Neural progenitor cell (in vitro differentiated cells): ENCODE measurements at regions not wholly inside any gene's neighbourhood (a gene's known extent, or its start where the extent isn't known, plus 50 kb on each side); places are given as distances from the start of the nearest gene placed in this dataset.

ENCODE experiments used
- DNase-seq: peaks from one replicate; pipeline ENCODE4 v3.0.0-alpha.2; 2016; ENCODE audit warnings: low spot score
- H2AFZ ChIP-seq: fragments of 200-600 bp; sonication (generic); replicated peaks from 2 replicates; pipeline ENCODE4 v1.6.1; 2016; ENCODE audit warnings: antibody characterized with exemption
- H3F3A ChIP-seq: fragments of 200-600 bp; sonication (generic); 2 replicates; pipeline ENCODE4 v1.6.1; 2016; ENCODE audit warnings: antibody characterized with exemption, low read depth
- H3K27ac ChIP-seq: fragments of 200-600 bp; sonication (generic); 2 replicates; pipeline ENCODE4 v1.5.1; 2016; ENCODE audit warnings: mild to moderate bottlenecking
- H3K27me3 ChIP-seq: fragments of 200-600 bp; sonication (generic); 2 replicates; pipeline ENCODE4 v1.6.1; 2016; ENCODE audit warnings: mild to moderate bottlenecking, moderate library complexity
- H3K36me3 ChIP-seq: fragments of 200-600 bp; sonication (generic); 2 replicates; pipeline ENCODE4 v1.5.1; 2016
- H3K4me1 ChIP-seq: fragments of 200-600 bp; sonication (generic); 2 replicates; pipeline ENCODE4 v1.6.1; 2016; ENCODE audit warnings: mixed run types
- H3K4me2 ChIP-seq: fragments of 200-600 bp; sonication (generic); 2 replicates; pipeline ENCODE4 v1.6.1; 2016
- H3K4me3 ChIP-seq: fragments of 200-600 bp; sonication (generic); 2 replicates; pipeline ENCODE4 v1.5.1; 2016
- H3K79me2 ChIP-seq: fragments of 200-600 bp; sonication (generic); 2 replicates; pipeline ENCODE4 v1.6.1; 2016; ENCODE audit warnings: low read depth
- H3K9ac ChIP-seq: fragments of 200-600 bp; sonication (generic); 2 replicates; pipeline ENCODE4 v1.6.1; 2016
- H3K9me3 ChIP-seq: fragments of 200-600 bp; sonication (generic); 2 replicates; pipeline ENCODE4 v1.5.1; 2016; ENCODE audit warnings: low read depth
- H4K20me1 ChIP-seq: fragments of 200-600 bp; sonication (generic); 2 replicates; pipeline ENCODE4 v1.6.1; 2016; ENCODE audit warnings: low read depth
- H3K27ac Mint-ChIP-seq: 3 replicates; pipeline ENCODE4 v1.8.0; 2021; ENCODE audit warnings: mixed read lengths
- H3K27me3 Mint-ChIP-seq: 2 replicates; pipeline ENCODE4 v1.8.0; 2022; ENCODE audit warnings: low read depth, mild to moderate bottlenecking, inconsistent platforms, moderate library complexity, mixed read lengths; ENCODE audit not compliant: insufficient read depth
- H3K36me3 Mint-ChIP-seq: 3 replicates; pipeline ENCODE4 v1.8.0; 2021; ENCODE audit warnings: mixed read lengths
- H3K4me1 Mint-ChIP-seq: 3 replicates; pipeline ENCODE4 v1.8.0; 2021; ENCODE audit warnings: mixed read lengths
- H3K4me3 Mint-ChIP-seq: 3 replicates; pipeline ENCODE4 v1.8.0; 2021; ENCODE audit warnings: mild to moderate bottlenecking, moderate library complexity, mixed read lengths
- H3K9me3 Mint-ChIP-seq: 3 replicates; pipeline ENCODE4 v1.8.0; 2020; ENCODE audit warnings: mixed read lengths
- EZH2 ChIP-seq: fragments of 200-600 bp; sonication (generic); IDR thresholded peaks from 2 replicates; pipeline ENCODE4 v1.6.1; 2017; ENCODE audit warnings: antibody characterized with exemption, mild to moderate bottlenecking, moderate library complexity
- EZH2phosphoT487 ChIP-seq: fragments of 200-600 bp; sonication (generic); IDR thresholded peaks from 2 replicates; pipeline ENCODE4 v1.6.1; 2017; ENCODE audit warnings: antibody characterized with exemption
- TF ChIP-seq, protein P1 (sequence below): fragments of 200-600 bp; sonication (generic); IDR thresholded peaks from 2 replicates; pipeline ENCODE4 v1.5.1; 2017; ENCODE audit warnings: antibody characterized with exemption, mild to moderate bottlenecking

DNA sequence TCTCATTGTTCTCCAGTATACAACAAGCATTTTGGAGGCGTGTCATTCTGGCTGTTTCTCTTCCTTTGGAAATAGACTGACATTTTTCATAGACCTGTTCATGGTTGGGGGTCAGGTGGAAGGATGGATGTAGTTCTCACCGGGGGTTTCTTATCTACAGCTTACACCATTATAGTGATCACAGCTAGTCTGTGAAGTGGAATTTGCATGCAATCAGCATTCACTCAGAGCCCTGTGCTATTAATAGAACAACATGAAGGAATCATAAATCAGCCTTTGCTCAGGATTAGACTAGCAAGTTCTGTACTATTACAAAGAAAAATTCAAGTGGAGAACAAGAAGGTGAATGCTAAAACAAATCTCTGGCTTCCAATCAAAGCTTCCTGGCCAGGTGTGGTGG is 132.6 kb upstream of the PUDP start:
- H4K20me1 ChIP-seq = no peaks in the 10 kb centered on the region
- Mint-ChIP-seq H3K4me3 (no peak overlapping the region), H3K36me3 (no peaks in the 10 kb centered on the region), H3K9me3 (no peaks in the 10 kb centered on the region), H3K4me1 (no peaks in the 10 kb centered on the region), H3K27ac (no peak overlapping the region), H3K27me3 (no peaks in the 10 kb centered on the region)
- no peaks in the 10 kb centered on the region for H3K27me3 ChIP-seq
- no peak for DNase-seq
- no peak overlapping the region for H3K27ac ChIP-seq
- no peak overlapping the region for H3K9ac ChIP-seq
- H3K9me3 ChIP-seq = no peaks in the 10 kb centered on the region
- no peaks in the 10 kb centered on the region for H3K79me2 ChIP-seq
- no peak overlapping the region for H2AFZ ChIP-seq
- no peak overlapping the region for H3K4me3 ChIP-seq
- no peak overlapping the region for H3K4me2 ChIP-seq
- no peaks in the 10 kb centered on the region for H3K4me1 ChIP-seq
- no peaks in the 10 kb centered on the region for H3F3A ChIP-seq
- H3K36me3 ChIP-seq = no peaks in the 10 kb centered on the region
- TF ChIP-seq EZH2 = no peak
- TF ChIP-seq EZH2phosphoT487 = no peak

DNA sequence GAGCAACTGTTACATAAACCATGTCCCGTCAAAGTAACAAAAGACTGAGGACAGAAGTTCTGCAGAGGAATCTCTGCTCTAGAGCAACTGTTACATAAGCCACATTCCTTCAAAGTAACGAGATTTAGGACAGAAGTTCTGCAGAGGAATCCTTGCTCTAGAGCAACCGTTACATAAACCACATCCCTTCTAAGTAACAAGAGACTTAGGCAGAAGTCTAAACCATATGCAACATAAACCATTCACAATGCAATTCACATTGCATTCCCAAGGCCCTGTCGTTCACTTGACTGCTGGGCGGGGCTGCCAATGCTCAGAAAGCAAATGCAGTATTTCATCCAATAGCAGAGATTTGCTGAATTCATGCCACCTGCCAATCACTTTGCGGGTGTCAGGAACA is 124.4 kb upstream of the PUDP start:
- no peak for DNase-seq
- no peak overlapping the region for H3K4me3 ChIP-seq
- no peak overlapping the region for H3K27ac ChIP-seq
- no peak overlapping the region for H3K4me2 ChIP-seq
- H3K4me3 Mint-ChIP-seq = no peak overlapping the region
- no peaks in the 10 kb centered on the region for H3F3A ChIP-seq
- H3K9me3 ChIP-seq = no peaks in the 10 kb centered on the region
- no peaks in the 10 kb centered on the region for H3K4me1 Mint-ChIP-seq
- no peak overlapping the region for H3K27ac Mint-ChIP-seq
- no peaks in the 10 kb centered on the region for H4K20me1 ChIP-seq
- H3K36me3 Mint-ChIP-seq = no peaks in the 10 kb centered on the region
- H3K79me2 ChIP-seq = no peaks in the 10 kb centered on the region
- H3K4me1 ChIP-seq = no peaks in the 10 kb centered on the region
- H3K9ac ChIP-seq = no peak overlapping the region
- no peaks in the 10 kb centered on the region for H3K27me3 ChIP-seq
- TF ChIP-seq EZH2 = no peak
- TF ChIP-seq, protein P1, sequence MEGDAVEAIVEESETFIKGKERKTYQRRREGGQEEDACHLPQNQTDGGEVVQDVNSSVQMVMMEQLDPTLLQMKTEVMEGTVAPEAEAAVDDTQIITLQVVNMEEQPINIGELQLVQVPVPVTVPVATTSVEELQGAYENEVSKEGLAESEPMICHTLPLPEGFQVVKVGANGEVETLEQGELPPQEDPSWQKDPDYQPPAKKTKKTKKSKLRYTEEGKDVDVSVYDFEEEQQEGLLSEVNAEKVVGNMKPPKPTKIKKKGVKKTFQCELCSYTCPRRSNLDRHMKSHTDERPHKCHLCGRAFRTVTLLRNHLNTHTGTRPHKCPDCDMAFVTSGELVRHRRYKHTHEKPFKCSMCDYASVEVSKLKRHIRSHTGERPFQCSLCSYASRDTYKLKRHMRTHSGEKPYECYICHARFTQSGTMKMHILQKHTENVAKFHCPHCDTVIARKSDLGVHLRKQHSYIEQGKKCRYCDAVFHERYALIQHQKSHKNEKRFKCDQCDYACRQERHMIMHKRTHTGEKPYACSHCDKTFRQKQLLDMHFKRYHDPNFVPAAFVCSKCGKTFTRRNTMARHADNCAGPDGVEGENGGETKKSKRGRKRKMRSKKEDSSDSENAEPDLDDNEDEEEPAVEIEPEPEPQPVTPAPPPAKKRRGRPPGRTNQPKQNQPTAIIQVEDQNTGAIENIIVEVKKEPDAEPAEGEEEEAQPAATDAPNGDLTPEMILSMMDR = no peak
- no peak for TF ChIP-seq EZH2phosphoT487
- no peaks in the 10 kb centered on the region for H3K27me3 Mint-ChIP-seq
- no peaks in the 10 kb centered on the region for H3K9me3 Mint-ChIP-seq
- no peak overlapping the region for H2AFZ ChIP-seq
- no peaks in the 10 kb centered on the region for H3K36me3 ChIP-seq

DNA sequence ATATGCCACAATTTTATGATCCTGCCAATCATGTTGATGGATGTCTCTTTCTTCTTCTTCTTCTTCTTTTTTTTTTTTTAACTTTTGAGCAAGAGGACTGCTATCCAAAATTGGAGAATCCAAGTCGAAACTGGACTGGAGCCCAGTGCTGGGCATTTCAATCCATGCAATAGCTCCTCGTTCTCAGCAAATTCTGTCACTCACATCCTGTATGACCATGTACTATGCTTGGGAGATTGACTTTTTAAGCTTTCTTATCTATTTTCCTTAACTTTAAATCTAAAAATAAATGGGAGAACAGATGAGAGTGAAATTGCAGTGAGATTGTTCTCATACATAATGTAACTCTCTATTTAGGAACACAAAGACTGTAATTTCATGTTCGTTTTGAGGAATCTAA is 123.0 kb upstream of the PUDP start:
- Mint-ChIP-seq H3K9me3 (no peaks in the 10 kb centered on the region), H3K27ac (no peak overlapping the region), H3K4me1 (no peaks in the 10 kb centered on the region), H3K4me3 (no peak overlapping the region), H3K27me3 (no peaks in the 10 kb centered on the region), H3K36me3 (no peaks in the 10 kb centered on the region)
- H3K27me3 ChIP-seq = no peaks in the 10 kb centered on the region
- TF ChIP-seq EZH2 (no peak), EZH2phosphoT487 (no peak)
- H4K20me1 ChIP-seq = no peaks in the 10 kb centered on the region
- H3F3A ChIP-seq = no peaks in the 10 kb centered on the region
- no peak overlapping the region for H3K9ac ChIP-seq
- no peak overlapping the region for H2AFZ ChIP-seq
- H3K79me2 ChIP-seq = no peaks in the 10 kb centered on the region
- H3K4me3 ChIP-seq = no peak overlapping the region
- no peak for DNase-seq
- H3K4me1 ChIP-seq = no peaks in the 10 kb centered on the region
- no peak overlapping the region for H3K4me2 ChIP-seq
- H3K27ac ChIP-seq = no peak overlapping the region
- H3K9me3 ChIP-seq = no peaks in the 10 kb centered on the region
- no peaks in the 10 kb centered on the region for H3K36me3 ChIP-seq

DNA sequence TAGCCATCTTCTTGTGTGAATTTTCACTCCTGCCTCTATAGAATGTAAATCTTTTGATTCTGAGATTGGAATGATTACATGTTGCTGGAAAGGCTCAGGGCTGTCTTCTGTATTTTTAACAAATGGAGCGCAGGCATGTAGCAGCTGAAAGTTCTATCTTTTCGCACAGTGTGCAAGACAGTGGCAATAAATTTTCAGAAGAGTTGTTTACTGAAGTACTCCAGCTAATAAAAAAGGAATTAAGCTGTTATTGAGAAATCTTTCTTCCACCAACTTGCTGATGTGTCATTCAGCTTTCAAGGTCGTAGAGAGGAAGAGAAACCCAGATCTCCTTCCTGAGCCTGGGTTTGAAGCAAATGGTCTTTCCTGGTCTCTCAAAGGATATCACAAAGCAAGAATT is 122.0 kb upstream of the PUDP start:
- TF ChIP-seq EZH2phosphoT487 (no peak), EZH2 (no peak)
- TF ChIP-seq, protein P1 = no peak
- H3K36me3 Mint-ChIP-seq = no peaks in the 10 kb centered on the region
- H3F3A ChIP-seq = no peaks in the 10 kb centered on the region
- no peaks in the 10 kb centered on the region for H3K4me1 Mint-ChIP-seq
- H4K20me1 ChIP-seq = no peaks in the 10 kb centered on the region
- no peaks in the 10 kb centered on the region for H3K79me2 ChIP-seq
- H3K4me2 ChIP-seq = no peak overlapping the region
- no peak overlapping the region for H3K9ac ChIP-seq
- no peak overlapping the region for H3K4me3 Mint-ChIP-seq
- H2AFZ ChIP-seq = no peak overlapping the region
- H3K27me3 ChIP-seq = no peaks in the 10 kb centered on the region
- H3K27ac Mint-ChIP-seq = no peak overlapping the region
- no peak overlapping the region for H3K27ac ChIP-seq
- H3K4me3 ChIP-seq = no peak overlapping the region
- no peaks in the 10 kb centered on the region for H3K27me3 Mint-ChIP-seq
- no peaks in the 10 kb centered on the region for H3K9me3 ChIP-seq
- no peaks in the 10 kb centered on the region for H3K4me1 ChIP-seq
- H3K36me3 ChIP-seq = no peaks in the 10 kb centered on the region
- no peaks in the 10 kb centered on the region for H3K9me3 Mint-ChIP-seq
- DNase-seq = no peak
